ENCODE measurements at regions not wholly inside any gene's neighbourhood (a gene's known extent, or its start where the extent isn't known, plus 50 kb on each side); places are given as distances from the start of the nearest gene placed in this dataset.

DNA sequence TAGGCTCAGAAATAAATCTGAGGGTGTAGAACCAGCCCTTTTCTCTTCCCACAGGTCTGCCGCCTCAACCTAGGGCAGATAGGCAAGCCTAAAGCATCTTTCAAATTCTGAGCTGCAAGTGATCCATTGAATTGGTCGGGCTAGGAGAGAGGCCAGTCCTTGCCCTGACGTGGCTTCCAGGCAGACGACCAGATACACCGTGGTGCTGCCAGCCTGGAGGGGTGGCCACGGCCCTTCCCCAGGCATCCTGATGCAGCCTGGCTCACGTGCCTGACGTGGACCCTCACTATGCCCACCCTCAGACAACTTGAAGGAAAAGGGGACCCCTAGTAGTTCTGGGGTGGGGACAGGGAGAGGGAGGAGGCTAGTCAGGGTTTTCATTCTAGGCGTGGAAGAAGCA is 859.3 kb upstream of the KLHL1 start (continued):
- TF ChIP-seq CHD2 (IDR thresholded peaks at IDR 0.05; ENCODE audit: low read length, partially characterized antibody) (no peak), RCOR1 (IDR thresholded peaks at IDR 0.05; ENCODE audit: low read length) (no peak), GATA2 (CRISPR knock-in tag; IDR thresholded peaks at IDR 0.05) (no peak)
- TF ChIP-seq, protein P1, sequence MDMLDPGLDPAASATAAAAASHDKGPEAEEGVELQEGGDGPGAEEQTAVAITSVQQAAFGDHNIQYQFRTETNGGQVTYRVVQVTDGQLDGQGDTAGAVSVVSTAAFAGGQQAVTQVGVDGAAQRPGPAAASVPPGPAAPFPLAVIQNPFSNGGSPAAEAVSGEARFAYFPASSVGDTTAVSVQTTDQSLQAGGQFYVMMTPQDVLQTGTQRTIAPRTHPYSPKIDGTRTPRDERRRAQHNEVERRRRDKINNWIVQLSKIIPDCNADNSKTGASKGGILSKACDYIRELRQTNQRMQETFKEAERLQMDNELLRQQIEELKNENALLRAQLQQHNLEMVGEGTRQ (IDR thresholded peaks at IDR 0.05; ENCODE audit: borderline replicate concordance, low read depth, low read length), result no peak
- TF ChIP-seq, protein P2, sequence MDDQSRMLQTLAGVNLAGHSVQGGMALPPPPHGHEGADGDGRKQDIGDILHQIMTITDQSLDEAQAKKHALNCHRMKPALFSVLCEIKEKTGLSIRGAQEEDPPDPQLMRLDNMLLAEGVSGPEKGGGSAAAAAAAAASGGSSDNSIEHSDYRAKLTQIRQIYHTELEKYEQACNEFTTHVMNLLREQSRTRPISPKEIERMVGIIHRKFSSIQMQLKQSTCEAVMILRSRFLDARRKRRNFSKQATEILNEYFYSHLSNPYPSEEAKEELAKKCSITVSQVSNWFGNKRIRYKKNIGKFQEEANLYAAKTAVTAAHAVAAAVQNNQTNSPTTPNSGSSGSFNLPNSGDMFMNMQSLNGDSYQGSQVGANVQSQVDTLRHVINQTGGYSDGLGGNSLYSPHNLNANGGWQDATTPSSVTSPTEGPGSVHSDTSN (IDR thresholded peaks at IDR 0.05), result no peak

DNA sequence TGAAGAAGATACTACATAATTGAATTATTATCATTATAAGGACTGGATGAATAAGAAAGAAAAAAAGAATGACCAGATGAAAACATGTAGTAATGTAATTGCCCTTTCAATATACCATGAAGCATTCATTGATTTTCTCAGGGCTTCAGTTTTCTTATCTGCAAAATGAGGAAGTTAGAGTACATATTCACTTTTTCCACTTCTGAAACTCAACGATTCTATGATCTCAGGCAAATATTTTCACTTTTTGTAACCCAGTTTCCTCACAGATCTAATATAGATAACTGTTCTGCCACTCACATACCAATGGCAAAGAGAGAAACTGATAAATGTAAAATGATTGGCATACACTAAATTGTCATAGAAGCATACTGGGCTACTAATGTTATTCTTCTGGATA is 856.6 kb upstream of the KLHL1 start:
- Histone ChIP-seq H3K79me2 (ENCODE audit: insufficient read depth) (no peaks in the 10 kb centered on the region), H2AFZ (ENCODE audit: low read depth) (no peak overlapping the region), H3K36me3 (replicated peaks in 1 of 2; ENCODE audit: control insufficient read depth in 1 of 2, insufficient read depth in 2 of 2, low read length in 1 of 2) (no peaks in the 10 kb centered on the region), H3K27me3 (ENCODE audit: insufficient read depth) (no peaks in the 10 kb centered on the region), H3F3A (replicated peaks; ENCODE audit: insufficient read depth) (no peaks in the 10 kb centered on the region), H3K27ac (ENCODE audit: low read depth in 2 of 2, low read length in 1 of 2) (no peak overlapping the region), H3K4me2 (no peak overlapping the region), H3K9me2 (no peaks in the 10 kb centered on the region), H4K20me1 (ENCODE audit: insufficient read depth) (no peaks in the 10 kb centered on the region), H3K9ac (no peak overlapping the region), H3K4me3 (ENCODE audit: low read depth in 2 of 2, low read length in 1 of 2) (no peak overlapping the region), H3K9me3 (no peaks in the 10 kb centered on the region), H3K4me1 (ENCODE audit: control insufficient read depth in 1 of 2, insufficient read depth in 2 of 2, low read depth in 1 of 2, low read length in 1 of 2) (peaks cover 0 to 2% of the 10 kb centered on the region in 2 experiments; a peak in 1 of 4 replicates)
- no peak for TF ChIP-seq TEAD4 (IDR thresholded peaks at IDR 0.05; ENCODE audit: borderline replicate concordance, insufficient read depth)
- TF ChIP-seq, protein P3, sequence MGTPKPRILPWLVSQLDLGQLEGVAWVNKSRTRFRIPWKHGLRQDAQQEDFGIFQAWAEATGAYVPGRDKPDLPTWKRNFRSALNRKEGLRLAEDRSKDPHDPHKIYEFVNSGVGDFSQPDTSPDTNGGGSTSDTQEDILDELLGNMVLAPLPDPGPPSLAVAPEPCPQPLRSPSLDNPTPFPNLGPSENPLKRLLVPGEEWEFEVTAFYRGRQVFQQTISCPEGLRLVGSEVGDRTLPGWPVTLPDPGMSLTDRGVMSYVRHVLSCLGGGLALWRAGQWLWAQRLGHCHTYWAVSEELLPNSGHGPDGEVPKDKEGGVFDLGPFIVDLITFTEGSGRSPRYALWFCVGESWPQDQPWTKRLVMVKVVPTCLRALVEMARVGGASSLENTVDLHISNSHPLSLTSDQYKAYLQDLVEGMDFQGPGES (IDR thresholded peaks at IDR 0.05; ENCODE audit: low read depth, low read length), result no peak
- no peak for TF ChIP-seq EP300 (IDR thresholded peaks at IDR 0.05; ENCODE audit: borderline replicate concordance in 1 of 2, low read depth in 1 of 2, low read length in 1 of 2)
- no peak for TF ChIP-seq GABPA (IDR thresholded peaks at IDR 0.05; ENCODE audit: low read depth)
- TF ChIP-seq, protein P4, sequence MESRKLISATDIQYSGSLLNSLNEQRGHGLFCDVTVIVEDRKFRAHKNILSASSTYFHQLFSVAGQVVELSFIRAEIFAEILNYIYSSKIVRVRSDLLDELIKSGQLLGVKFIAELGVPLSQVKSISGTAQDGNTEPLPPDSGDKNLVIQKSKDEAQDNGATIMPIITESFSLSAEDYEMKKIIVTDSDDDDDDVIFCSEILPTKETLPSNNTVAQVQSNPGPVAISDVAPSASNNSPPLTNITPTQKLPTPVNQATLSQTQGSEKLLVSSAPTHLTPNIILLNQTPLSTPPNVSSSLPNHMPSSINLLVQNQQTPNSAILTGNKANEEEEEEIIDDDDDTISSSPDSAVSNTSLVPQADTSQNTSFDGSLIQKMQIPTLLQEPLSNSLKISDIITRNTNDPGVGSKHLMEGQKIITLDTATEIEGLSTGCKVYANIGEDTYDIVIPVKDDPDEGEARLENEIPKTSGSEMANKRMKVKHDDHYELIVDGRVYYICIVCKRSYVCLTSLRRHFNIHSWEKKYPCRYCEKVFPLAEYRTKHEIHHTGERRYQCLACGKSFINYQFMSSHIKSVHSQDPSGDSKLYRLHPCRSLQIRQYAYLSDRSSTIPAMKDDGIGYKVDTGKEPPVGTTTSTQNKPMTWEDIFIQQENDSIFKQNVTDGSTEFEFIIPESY (IDR thresholded peaks at IDR 0.05; ENCODE audit: borderline replicate concordance, low read depth), result no peak
- no peak for TF ChIP-seq NFIC (IDR thresholded peaks at IDR 0.05; ENCODE audit: borderline replicate concordance)
- TF ChIP-seq, protein P5, sequence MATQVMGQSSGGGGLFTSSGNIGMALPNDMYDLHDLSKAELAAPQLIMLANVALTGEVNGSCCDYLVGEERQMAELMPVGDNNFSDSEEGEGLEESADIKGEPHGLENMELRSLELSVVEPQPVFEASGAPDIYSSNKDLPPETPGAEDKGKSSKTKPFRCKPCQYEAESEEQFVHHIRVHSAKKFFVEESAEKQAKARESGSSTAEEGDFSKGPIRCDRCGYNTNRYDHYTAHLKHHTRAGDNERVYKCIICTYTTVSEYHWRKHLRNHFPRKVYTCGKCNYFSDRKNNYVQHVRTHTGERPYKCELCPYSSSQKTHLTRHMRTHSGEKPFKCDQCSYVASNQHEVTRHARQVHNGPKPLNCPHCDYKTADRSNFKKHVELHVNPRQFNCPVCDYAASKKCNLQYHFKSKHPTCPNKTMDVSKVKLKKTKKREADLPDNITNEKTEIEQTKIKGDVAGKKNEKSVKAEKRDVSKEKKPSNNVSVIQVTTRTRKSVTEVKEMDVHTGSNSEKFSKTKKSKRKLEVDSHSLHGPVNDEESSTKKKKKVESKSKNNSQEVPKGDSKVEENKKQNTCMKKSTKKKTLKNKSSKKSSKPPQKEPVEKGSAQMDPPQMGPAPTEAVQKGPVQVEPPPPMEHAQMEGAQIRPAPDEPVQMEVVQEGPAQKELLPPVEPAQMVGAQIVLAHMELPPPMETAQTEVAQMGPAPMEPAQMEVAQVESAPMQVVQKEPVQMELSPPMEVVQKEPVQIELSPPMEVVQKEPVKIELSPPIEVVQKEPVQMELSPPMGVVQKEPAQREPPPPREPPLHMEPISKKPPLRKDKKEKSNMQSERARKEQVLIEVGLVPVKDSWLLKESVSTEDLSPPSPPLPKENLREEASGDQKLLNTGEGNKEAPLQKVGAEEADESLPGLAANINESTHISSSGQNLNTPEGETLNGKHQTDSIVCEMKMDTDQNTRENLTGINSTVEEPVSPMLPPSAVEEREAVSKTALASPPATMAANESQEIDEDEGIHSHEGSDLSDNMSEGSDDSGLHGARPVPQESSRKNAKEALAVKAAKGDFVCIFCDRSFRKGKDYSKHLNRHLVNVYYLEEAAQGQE (IDR thresholded peaks at IDR 0.05; ENCODE audit: low read depth, low read length), result no peak
- WGBS (ENCODE audit: low lambda C conversion rate), result 30% methylated on average over 1 of the region's 1 CpG
- CTCF ChIA-PET, result interaction anchor here (0.6 kb wide), 1 partner anchor 158 kb away, joined by 3 read pairs; no protein-coding TSS in a partner anchor
- DNase-seq, result no peak
- POLR2A ChIA-PET, result no interaction called here
